WTC11 (cell line): ENCODE measurements at regions not wholly inside any gene's neighbourhood (a gene's known extent, or its start where the extent isn't known, plus 50 kb on each side); places are given as distances from the start of the nearest gene placed in this dataset.

Experiments
- ATAC-seq: fragments of 200-7000 bp; cut with Tn5 transposase; 2 replicates; pipeline ENCODE4 v1.10.0; 2021; ENCODE audit warnings: mild to moderate bottlenecking, moderate library complexity
- CTCF ChIA-PET: fragments of 300-600 bp; sonication (Branson Sonifier 250); formaldehyde crosslinking; loops from one replicate; lab custom pipeline; 2021; ENCODE audit warnings: antibody characterized with exemption; lab: Charles Lee
- POLR2A ChIA-PET: fragments of 350-600 bp; sonication (Branson Sonifier 250); formaldehyde crosslinking; loops from one replicate; lab custom pipeline; 2021; ENCODE audit warnings: antibody characterized with exemption; lab: Charles Lee
- DNase-seq: peaks from one replicate; pipeline ENCODE4 v3.0.0; 2021; ENCODE audit warnings: low spot score
- H3K27ac Mint-ChIP-seq: 2 replicates; pipeline ENCODE4 v1.8.0; 2021; ENCODE audit warnings: mixed read lengths
- H3K27me3 Mint-ChIP-seq: 2 replicates; pipeline ENCODE4 v1.8.0; 2021; ENCODE audit warnings: low read depth, mild to moderate bottlenecking, moderate library complexity, mixed read lengths
- H3K36me3 Mint-ChIP-seq: 2 replicates; pipeline ENCODE4 v1.8.0; 2021; ENCODE audit warnings: mixed read lengths
- H3K4me1 Mint-ChIP-seq: 2 replicates; pipeline ENCODE4 v1.8.0; 2022; ENCODE audit warnings: mixed read lengths
- H3K4me3 Mint-ChIP-seq: 2 replicates; pipeline ENCODE4 v1.8.0; 2021; ENCODE audit warnings: mild to moderate bottlenecking, moderate library complexity, mixed read lengths
- H3K9me3 Mint-ChIP-seq: 2 replicates; pipeline ENCODE4 v1.8.0; 2021; ENCODE audit warnings: mixed read lengths
- ATF1 ChIP-seq: sonication (generic); formaldehyde crosslinking; IDR thresholded peaks from 2 replicates; pipeline ENCODE4 v1.8.1; 2023; ENCODE audit warnings: mild to moderate bottlenecking, moderate library complexity, missing genetic modification reagents
- CBFB ChIP-seq: sonication (generic); formaldehyde crosslinking; IDR thresholded peaks from 2 replicates; pipeline ENCODE4 v1.8.1; 2022; ENCODE audit warnings: mild to moderate bottlenecking, low read depth, missing genetic modification reagents
- CTCF ChIP-seq: fragments of 200-600 bp; IDR thresholded peaks from 2 replicates; pipeline ENCODE4 v1.8.0; 2022; ENCODE audit warnings: antibody characterized with exemption
- E2F1 ChIP-seq: sonication (generic); formaldehyde crosslinking; IDR thresholded peaks from 2 replicates; pipeline ENCODE4 v1.8.0; 2022; ENCODE audit warnings: mild to moderate bottlenecking, missing genetic modification reagents
- E2F4 ChIP-seq: sonication (generic); formaldehyde crosslinking; IDR thresholded peaks from 2 replicates; pipeline ENCODE4 v1.8.1; 2022; ENCODE audit warnings: low read depth, mild to moderate bottlenecking, moderate library complexity, missing genetic modification reagents, borderline replicate concordance
- E2F5 ChIP-seq: sonication (generic); formaldehyde crosslinking; IDR thresholded peaks from 2 replicates; pipeline ENCODE4 v1.8.1; 2022; ENCODE audit warnings: mild to moderate bottlenecking, moderate library complexity, missing genetic modification reagents
- ELF4 ChIP-seq: sonication (generic); formaldehyde crosslinking; IDR thresholded peaks from 2 replicates; pipeline ENCODE4 v1.8.1; 2022; ENCODE audit warnings: low read depth, mild to moderate bottlenecking, moderate library complexity, missing genetic modification reagents
- GABPB1 ChIP-seq: sonication (generic); formaldehyde crosslinking; IDR thresholded peaks from 2 replicates; pipeline ENCODE4 v1.8.1; 2023; ENCODE audit warnings: mild to moderate bottlenecking, missing genetic modification reagents
- HMGA2 ChIP-seq: fragments of 250-450 bp; sonication (Bioruptor Pico); IDR thresholded peaks from 2 replicates; pipeline ENCODE4 v1.4.0; 2021; ENCODE audit warnings: mild to moderate bottlenecking, moderate library complexity
- MLX ChIP-seq: sonication (generic); formaldehyde crosslinking; IDR thresholded peaks from 2 replicates; pipeline ENCODE4 v1.8.1; 2023; ENCODE audit warnings: mild to moderate bottlenecking, missing genetic modification reagents, moderate library complexity
- NR2C2 ChIP-seq: sonication (generic); formaldehyde crosslinking; IDR thresholded peaks from 2 replicates; pipeline ENCODE4 v1.8.0; 2022; ENCODE audit warnings: mild to moderate bottlenecking, missing genetic modification reagents
- PRRX2 ChIP-seq: fragments of 250-450 bp; sonication (Bioruptor Pico); IDR thresholded peaks from 2 replicates; pipeline ENCODE4 v1.8.0; 2021; ENCODE audit warnings: mild to moderate bottlenecking
- SOX15 ChIP-seq: fragments of 250-450 bp; sonication (Bioruptor Pico); IDR thresholded peaks from 2 replicates; pipeline ENCODE4 v1.9.0; 2021; ENCODE audit warnings: mild to moderate bottlenecking
- TEAD4 ChIP-seq: sonication (generic); formaldehyde crosslinking; IDR thresholded peaks from 2 replicates; pipeline ENCODE4 v1.8.0; 2022; ENCODE audit warnings: mild to moderate bottlenecking, missing genetic modification reagents
- USF1 ChIP-seq: sonication (generic); formaldehyde crosslinking; IDR thresholded peaks from 2 replicates; pipeline ENCODE4 v1.8.0; 2022; ENCODE audit warnings: mild to moderate bottlenecking, missing genetic modification reagents
- ZMAT4 ChIP-seq: fragments of 250-450 bp; sonication (Bioruptor Pico); IDR thresholded peaks from 2 replicates; pipeline ENCODE4 v1.9.0; 2021; ENCODE audit warnings: mild to moderate bottlenecking
- ZNF423 ChIP-seq: fragments of 250-450 bp; sonication (Bioruptor Pico); IDR thresholded peaks from 2 replicates; pipeline ENCODE4 v2.1.2; 2022; ENCODE audit warnings: mild to moderate bottlenecking, moderate library complexity
- ZSCAN18 ChIP-seq: fragments of 250-450 bp; sonication (Bioruptor Pico); IDR thresholded peaks from 2 replicates; pipeline ENCODE4 v2.1.2; 2022; ENCODE audit warnings: mild to moderate bottlenecking, moderate library complexity

GRCh38 chr14:101709533-101709881 is 52.0 kb upstream of the PPP2R5C start:
- CTCF ChIA-PET = interaction anchor here (1.6 to 1.9 kb wide), 2 partner anchors 10 to 62 kb away, joined by 6 to 9 read pairs; no protein-coding TSS in a partner anchor
- POLR2A ChIA-PET = no interaction called here

GRCh38 chr14:101709962-101710931 is 51.3 kb upstream of the PPP2R5C start:
- H3K9me3 Mint-ChIP-seq = peaks cover 9% of the 10 kb centered on the region
- H3K27me3 Mint-ChIP-seq = peaks cover 21% of the 10 kb centered on the region
- H3K27ac Mint-ChIP-seq = no peak overlapping the region
- CTCF ChIA-PET = interaction anchor here (0.6 to 1.9 kb wide), 3 partner anchors 9 to 99 kb away, joined by 3 to 9 read pairs (median 6); no protein-coding TSS in a partner anchor
- no peak for TF ChIP-seq GABPB1 (CRISPR knock-in tag)
- no peak for TF ChIP-seq ZMAT4 (CRISPR knock-in tag)
- TF ChIP-seq CTCF = no peak
- peaks cover 27% of the 10 kb centered on the region for H3K4me1 Mint-ChIP-seq
- H3K4me3 Mint-ChIP-seq = no peak overlapping the region
- peaks cover under 1% of the 10 kb centered on the region; the same call in 1 of the 2 replicates for H3K36me3 Mint-ChIP-seq
- DNase-seq (no peak), ATAC-seq (peak; percentile 24)
- POLR2A ChIA-PET = no interaction called here

More at GRCh38 chr14:101709533-101709881, 52.0 kb upstream of the PPP2R5C start:
- peaks cover 2% of the 10 kb centered on the region; the same call in 1 of the 2 replicates for H3K36me3 Mint-ChIP-seq
- no peak for ATAC-seq
- peaks cover 29% of the 10 kb centered on the region for H3K4me1 Mint-ChIP-seq
- TF ChIP-seq PRRX2 (no peak), ELF4 (CRISPR knock-in tag) (no peak), SOX15 (CRISPR knock-in tag) (no peak), NR2C2 (no peak), MLX (no peak), E2F5 (CRISPR knock-in tag) (no peak), ATF1 (CRISPR knock-in tag) (no peak), TEAD4 (no peak)
- TF ChIP-seq, all 79 proteins: peak for 0
- Mint-ChIP-seq H3K27ac (no peak overlapping the region), H3K9me3 (peaks cover 10% of the 10 kb centered on the region), H3K27me3 (peaks cover 28% of the 10 kb centered on the region), H3K4me3 (no peak overlapping the region)
- DNase-seq = no peak

GRCh38 chr14:101711041-101711856 is 50.3 kb upstream of the PPP2R5C start:
- ChIA-PET POLR2A (interaction anchor here (0.5 kb wide), 1 partner anchor 19 kb away, joined by 7 read pairs; no protein-coding TSS in a partner anchor), CTCF (interaction anchor here (1.9 kb wide), 1 partner anchor 60 kb away, joined by 6 read pairs; no protein-coding TSS in a partner anchor)
- no peak for DNase-seq
- no peak overlapping the region for H3K4me3 Mint-ChIP-seq
- ATAC-seq = no peak
- peaks cover 25% of the 10 kb centered on the region for H3K4me1 Mint-ChIP-seq
- peaks cover 16% of the 10 kb centered on the region for H3K27me3 Mint-ChIP-seq
- peaks cover 9% of the 10 kb centered on the region for H3K9me3 Mint-ChIP-seq
- no peak overlapping the region for H3K27ac Mint-ChIP-seq
- H3K36me3 Mint-ChIP-seq = no peaks in the 10 kb centered on the region
- no peak for TF ChIP-seq USF1 (CRISPR knock-in tag)
- TF ChIP-seq E2F1 (CRISPR knock-in tag) = no peak
- no peak for TF ChIP-seq ZNF423 (CRISPR knock-in tag)
- TF ChIP-seq HMGA2 = no peak
- no peak for TF ChIP-seq CBFB (CRISPR knock-in tag)
- TF ChIP-seq E2F4 (CRISPR knock-in tag) = no peak
- no peak for TF ChIP-seq CTCF
- no peak for TF ChIP-seq ZSCAN18 (CRISPR knock-in tag)
